SK-N-SH (cell line): ENCODE measurements at regions not wholly inside any gene's neighbourhood (a gene's known extent, or its start where the extent isn't known, plus 50 kb on each side); places are given as distances from the start of the nearest gene placed in this dataset.

Experiments used
- CTCF ChIA-PET: fragments of 300-600, 350-600 bp; formaldehyde crosslinking; extraction: SDS; loops from one replicate; lab custom pipeline; 2021; lab: Yijun Ruan, JAX
- POLR2A ChIA-PET: fragments of 350-600 bp; sonication (Branson Sonifier 250); formaldehyde crosslinking; extraction: SDS; loops from one replicate; lab custom pipeline; 2020; ENCODE audit warnings: antibody characterized with exemption, inconsistent platforms; lab: Yijun Ruan, JAX
- DNase-seq: peaks from one replicate; pipeline ENCODE4 v3.0.0; 2012
- H2AFZ ChIP-seq: fragments of 200-600 bp; sonication (generic); 2 replicates; pipeline ENCODE4 v1.8.1; 2016; ENCODE audit warnings: antibody characterized with exemption, mild to moderate bottlenecking, low read depth
- H3F3A ChIP-seq: fragments of 200-600 bp; sonication (generic); replicated peaks from 2 replicates; pipeline ENCODE3; 2016; ENCODE audit warnings: antibody characterized with exemption, mild to moderate bottlenecking; ENCODE audit not compliant: insufficient read depth
- H3K27ac ChIP-seq, 2 experiments: fragments of 200-500 bp in 1 of 2; fragments of 200-600 bp in 1 of 2; sonication (Bioruptor generic) in 1 of 2; sonication (generic), shearing (Covaris generic) in 1 of 2; 2 replicates each; pipeline versions ENCODE4 v1.5.1 to v1.6.1; 2014 to 2016; ENCODE audit warnings: low read depth in 2 of 2, inconsistent platforms in 1 of 2, low read length in 1 of 2, mild to moderate bottlenecking in 1 of 2, mixed read lengths in 1 of 2
- H3K27me3 ChIP-seq: fragments of 200-600 bp; sonication (generic), shearing (Covaris generic); 2 replicates; pipeline ENCODE4 v1.6.1; 2016; ENCODE audit warnings: mixed run types; ENCODE audit not compliant: insufficient read depth
- H3K36me3 ChIP-seq, 2 experiments: fragments of 200-500 bp in 1 of 2; fragments of 200-600 bp in 1 of 2; sonication (Bioruptor generic) in 1 of 2; sonication (generic) in 1 of 2; replicated peaks in 1 of 2; 2 replicates each; pipeline versions ENCODE3 to v1.5.1; 2014 to 2016; ENCODE audit warnings: low read length in 1 of 2, mild to moderate bottlenecking in 1 of 2; ENCODE audit not compliant: insufficient read depth in 2 of 2, control insufficient read depth in 1 of 2
- H3K4me1 ChIP-seq, 2 experiments: fragments of 200-500 bp in 1 of 2; fragments of 200-600 bp in 1 of 2; sonication (Bioruptor generic) in 1 of 2; sonication (generic), shearing (Covaris generic) in 1 of 2; 2 replicates each; pipeline versions ENCODE4 v1.5.1 to v1.6.1; 2014 to 2016; ENCODE audit warnings: low read depth in 1 of 2, low read length in 1 of 2, mixed run types in 1 of 2; ENCODE audit not compliant: insufficient read depth in 2 of 2, control insufficient read depth in 1 of 2
- H3K4me2 ChIP-seq: fragments of 200-600 bp; sonication (generic), shearing (Covaris generic); 2 replicates; pipeline ENCODE4 v1.6.1; 2017; ENCODE audit warnings: mixed run types
- H3K4me3 ChIP-seq, 2 experiments: fragments of 200-500 bp in 1 of 2; fragments of 200-600 bp in 1 of 2; sonication (Bioruptor generic) in 1 of 2; sonication (generic), shearing (Covaris generic) in 1 of 2; 2 replicates each; pipeline versions ENCODE4 v1.5.1 to v1.8.1; 2014 to 2016; ENCODE audit warnings: low read depth in 2 of 2, inconsistent platforms in 1 of 2, low read length in 1 of 2, mild to moderate bottlenecking in 1 of 2, mixed read lengths in 1 of 2, moderate library complexity in 1 of 2
- H3K79me2 ChIP-seq: fragments of 200-600 bp; sonication (generic); 2 replicates; pipeline ENCODE4 v1.8.1; 2017; ENCODE audit warnings: mild to moderate bottlenecking; ENCODE audit not compliant: insufficient read depth
- H3K9ac ChIP-seq: fragments of 200-600 bp; sonication (generic); 2 replicates; pipeline ENCODE4 v1.6.1; 2017; ENCODE audit warnings: mixed run types
- H3K9me2 ChIP-seq: fragments of 200-600 bp; sonication (generic); 2 replicates; pipeline ENCODE4 v1.6.1; 2017; ENCODE audit warnings: mixed run types
- H3K9me3 ChIP-seq: fragments of 200-600 bp; sonication (generic); 2 replicates; pipeline ENCODE4 v1.6.1; 2017; ENCODE audit warnings: mixed run types, mild to moderate bottlenecking, moderate library complexity
- H4K20me1 ChIP-seq: fragments of 200-600 bp; sonication (generic); 2 replicates; pipeline ENCODE4 v1.6.1; 2017; ENCODE audit warnings: mild to moderate bottlenecking, mixed run types; ENCODE audit not compliant: insufficient read depth
- CHD2 ChIP-seq: fragments of 150-350 bp; IDR thresholded peaks from 2 replicates; pipeline ENCODE4 v1.6.1; 2018; ENCODE audit warnings: low read length; ENCODE audit not compliant: partially characterized antibody
- FOSL2 ChIP-seq: IDR thresholded peaks from 2 replicates; pipeline ENCODE4 v1.4.0; 2012; ENCODE audit warnings: low read depth, mild to moderate bottlenecking, moderate library complexity, borderline replicate concordance
- FOXJ3 ChIP-seq: sonication (generic); formaldehyde crosslinking; IDR thresholded peaks from 2 replicates; pipeline ENCODE4 v1.5.1; 2020; ENCODE audit warnings: mild to moderate bottlenecking, missing genetic modification reagents
- FOXM1 ChIP-seq: IDR thresholded peaks from 2 replicates; pipeline ENCODE4 v1.4.0; 2012; ENCODE audit warnings: low read depth, mild to moderate bottlenecking
- MEF2A ChIP-seq: IDR thresholded peaks from 2 replicates; pipeline ENCODE4 v1.4.0; 2012; ENCODE audit warnings: low read depth, borderline replicate concordance
- MXI1 ChIP-seq: IDR thresholded peaks from 2 replicates; pipeline ENCODE4 v1.6.1; 2012; ENCODE audit warnings: mild to moderate bottlenecking, low read depth, low read length, improper control_type of control experiment
- NFIC ChIP-seq: IDR thresholded peaks from 2 replicates; pipeline ENCODE4 v1.4.0; 2012; ENCODE audit warnings: borderline replicate concordance
- REST ChIP-seq: IDR thresholded peaks from 2 replicates; pipeline ENCODE4 v1.6.1; 2012; ENCODE audit warnings: mild to moderate bottlenecking, low read depth, low read length, moderate library complexity
- RFX5 ChIP-seq: IDR thresholded peaks from 2 replicates; pipeline ENCODE4 v1.6.1; 2012; ENCODE audit warnings: mild to moderate bottlenecking, improper control_type of control experiment, low read length
- SIN3A ChIP-seq: IDR thresholded peaks from 2 replicates; pipeline ENCODE4 v1.6.1; 2012; ENCODE audit warnings: low read depth, mild to moderate bottlenecking, low read length, moderate library complexity, borderline replicate concordance
- SMC3 ChIP-seq: IDR thresholded peaks from 2 replicates; pipeline ENCODE4 v1.6.1; 2012; ENCODE audit warnings: low read depth, low read length, improper control_type of control experiment
- TAF1 ChIP-seq: IDR thresholded peaks from 2 replicates; pipeline ENCODE4 v1.6.1; 2012; ENCODE audit warnings: low read depth, mild to moderate bottlenecking, low read length, moderate library complexity, borderline replicate concordance
- TCF12 ChIP-seq: IDR thresholded peaks from 2 replicates; pipeline ENCODE4 v1.4.0; 2012
- TEAD4 ChIP-seq: IDR thresholded peaks from 2 replicates; pipeline ENCODE4 v1.4.0; 2012; ENCODE audit warnings: mild to moderate bottlenecking, borderline replicate concordance; ENCODE audit not compliant: insufficient read depth
- USF1 ChIP-seq: IDR thresholded peaks from 2 replicates; pipeline ENCODE4 v1.4.0; 2012; ENCODE audit warnings: low read depth, borderline replicate concordance
- WGBS: methylation state at CpG from one replicate; pipeline ENCODE4 v1.1.6; 2017; ENCODE audit warnings: low lambda C conversion rate; 5-methylcytosine and 5-hydroxymethylcytosine counted together
- TF ChIP-seq, protein P1 (sequence below): fragments of 150-350 bp; IDR thresholded peaks from 2 replicates; pipeline ENCODE4 v1.6.1; 2016; ENCODE audit warnings: mild to moderate bottlenecking, low read depth, low read length
- TF ChIP-seq, protein P2 (sequence below): fragments of 150-350 bp; IDR thresholded peaks from 2 replicates; pipeline ENCODE4 v1.6.1; 2017; ENCODE audit warnings: antibody characterized with exemption, low read length, low read depth, borderline replicate concordance

- no peak overlapping the region for H3K4me3 ChIP-seq
- H3K27me3 ChIP-seq = peaks cover 7% of the 10 kb centered on the region; the same call in 1 of the 2 replicates
- H3K9me2 ChIP-seq = no peaks in the 10 kb centered on the region
- H3K4me1 ChIP-seq = no peaks in the 10 kb centered on the region
- no peaks in the 10 kb centered on the region for H3F3A ChIP-seq
- ChIA-PET POLR2A (no interaction called here), CTCF (interaction anchor here (3.2 kb wide), 1 partner anchor 10 kb away, joined by 18 read pairs; no protein-coding TSS in a partner anchor)
- H3K79me2 ChIP-seq = no peaks in the 10 kb centered on the region
- H3K4me2 ChIP-seq = no peak overlapping the region
- H3K27ac ChIP-seq = no peak overlapping the region
- TF ChIP-seq TCF12 = no peak
- no peak for TF ChIP-seq FOXJ3 (CRISPR knock-in tag)
- TF ChIP-seq, protein P1, sequence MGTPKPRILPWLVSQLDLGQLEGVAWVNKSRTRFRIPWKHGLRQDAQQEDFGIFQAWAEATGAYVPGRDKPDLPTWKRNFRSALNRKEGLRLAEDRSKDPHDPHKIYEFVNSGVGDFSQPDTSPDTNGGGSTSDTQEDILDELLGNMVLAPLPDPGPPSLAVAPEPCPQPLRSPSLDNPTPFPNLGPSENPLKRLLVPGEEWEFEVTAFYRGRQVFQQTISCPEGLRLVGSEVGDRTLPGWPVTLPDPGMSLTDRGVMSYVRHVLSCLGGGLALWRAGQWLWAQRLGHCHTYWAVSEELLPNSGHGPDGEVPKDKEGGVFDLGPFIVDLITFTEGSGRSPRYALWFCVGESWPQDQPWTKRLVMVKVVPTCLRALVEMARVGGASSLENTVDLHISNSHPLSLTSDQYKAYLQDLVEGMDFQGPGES = no peak
- no peak for TF ChIP-seq MEF2A
- no peak for TF ChIP-seq NFIC
- no peak for TF ChIP-seq RFX5
- no peak for TF ChIP-seq TAF1
- TF ChIP-seq SMC3 = no peak
- 36% methylated on average over 1 of the region's 1 CpG for WGBS
- H2AFZ ChIP-seq = no peak overlapping the region
- no peaks in the 10 kb centered on the region for H4K20me1 ChIP-seq
- H3K9ac ChIP-seq = no peak overlapping the region
- H3K36me3 ChIP-seq = no peaks in the 10 kb centered on the region
- no peaks in the 10 kb centered on the region for H3K9me3 ChIP-seq
- DNase-seq = no peak
Observed at GRCh38 chr6:137323860-137324259, 104.7 kb upstream of the IFNGR1 start.

GRCh38 chr6:137320271-137320670 is 101.1 kb upstream of the IFNGR1 start:
- no peaks in the 10 kb centered on the region for H4K20me1 ChIP-seq
- no peak overlapping the region for H3K4me2 ChIP-seq
- no peak for DNase-seq
- ChIA-PET POLR2A (no interaction called here), CTCF (interaction anchor here (0.9 to 1.2 kb wide), 4 partner anchors 19 to 226 kb away, joined by 3 to 6 read pairs (median 4); no protein-coding TSS in a partner anchor)
- H3K27me3 ChIP-seq = peaks cover 7% of the 10 kb centered on the region; the same call in 1 of the 2 replicates
- H3F3A ChIP-seq = no peaks in the 10 kb centered on the region
- no peaks in the 10 kb centered on the region for H3K9me2 ChIP-seq
- no peak overlapping the region for H2AFZ ChIP-seq
- H3K4me1 ChIP-seq = no peaks in the 10 kb centered on the region
- 45% methylated on average over 9 of the region's 9 CpGs for WGBS
- no peaks in the 10 kb centered on the region for H3K36me3 ChIP-seq
- no peaks in the 10 kb centered on the region for H3K9me3 ChIP-seq
- no peak overlapping the region for H3K9ac ChIP-seq
- H3K27ac ChIP-seq = no peak overlapping the region
- no peaks in the 10 kb centered on the region for H3K79me2 ChIP-seq
- H3K4me3 ChIP-seq = no peak overlapping the region
- TF ChIP-seq MXI1 = no peak
- TF ChIP-seq TEAD4 = no peak
- TF ChIP-seq FOXJ3 (CRISPR knock-in tag) = no peak
- TF ChIP-seq SIN3A = no peak
- no peak for TF ChIP-seq USF1
- no peak for TF ChIP-seq NFIC
- TF ChIP-seq FOXM1 = no peak
- TF ChIP-seq, protein P1 = no peak
- TF ChIP-seq FOSL2 = no peak
- TF ChIP-seq REST = no peak
- TF ChIP-seq, protein P2, sequence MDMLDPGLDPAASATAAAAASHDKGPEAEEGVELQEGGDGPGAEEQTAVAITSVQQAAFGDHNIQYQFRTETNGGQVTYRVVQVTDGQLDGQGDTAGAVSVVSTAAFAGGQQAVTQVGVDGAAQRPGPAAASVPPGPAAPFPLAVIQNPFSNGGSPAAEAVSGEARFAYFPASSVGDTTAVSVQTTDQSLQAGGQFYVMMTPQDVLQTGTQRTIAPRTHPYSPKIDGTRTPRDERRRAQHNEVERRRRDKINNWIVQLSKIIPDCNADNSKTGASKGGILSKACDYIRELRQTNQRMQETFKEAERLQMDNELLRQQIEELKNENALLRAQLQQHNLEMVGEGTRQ = no peak
- no peak for TF ChIP-seq CHD2
